HS-5 (cell line): ENCODE measurements at regions not wholly inside any gene's neighbourhood (a gene's known extent, or its start where the extent isn't known, plus 50 kb on each side); places are given as distances from the start of the nearest gene placed in this dataset.

Experiments
- DNase-seq: peaks from one replicate; pipeline ENCODE4 v3.0.0-alpha.2; 2012; ENCODE audit warnings: low read depth

- DNase-seq: no peak
These were observed 372.5 kb downstream of the RNF144A start for GRCh38 chr2:7289697-7290096.

DNA sequence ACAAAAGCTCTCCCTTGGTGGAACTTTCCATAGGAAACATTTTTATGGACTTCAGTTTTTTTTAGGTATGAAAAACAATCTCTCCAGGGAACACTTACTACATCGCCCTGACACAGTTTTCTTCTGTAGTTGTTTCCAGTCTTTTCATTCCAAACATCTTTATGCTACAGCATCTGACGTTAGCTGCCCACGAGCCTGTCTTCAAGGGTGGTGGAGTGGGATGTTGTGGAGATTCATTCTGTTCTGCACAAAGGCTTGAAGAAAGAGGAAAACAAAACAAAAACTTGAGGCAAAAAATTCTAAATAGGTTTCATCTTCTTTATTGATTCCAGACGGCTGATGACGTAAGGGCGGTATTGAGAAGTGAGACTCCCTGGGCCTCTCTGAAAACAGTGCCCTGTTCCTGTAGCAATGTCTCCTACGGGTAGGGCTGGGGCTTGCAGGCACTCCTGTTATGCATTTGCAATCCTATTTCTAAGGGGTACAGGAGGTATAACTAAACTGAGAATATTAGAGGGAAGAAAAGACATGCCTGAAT lies 375.0 kb downstream of the RNF144A start:
- DNase-seq: no peak

GRCh38 chr2:7309582-7309981 lies 392.4 kb downstream of the RNF144A start:
- DNase-seq: no peak

DNA sequence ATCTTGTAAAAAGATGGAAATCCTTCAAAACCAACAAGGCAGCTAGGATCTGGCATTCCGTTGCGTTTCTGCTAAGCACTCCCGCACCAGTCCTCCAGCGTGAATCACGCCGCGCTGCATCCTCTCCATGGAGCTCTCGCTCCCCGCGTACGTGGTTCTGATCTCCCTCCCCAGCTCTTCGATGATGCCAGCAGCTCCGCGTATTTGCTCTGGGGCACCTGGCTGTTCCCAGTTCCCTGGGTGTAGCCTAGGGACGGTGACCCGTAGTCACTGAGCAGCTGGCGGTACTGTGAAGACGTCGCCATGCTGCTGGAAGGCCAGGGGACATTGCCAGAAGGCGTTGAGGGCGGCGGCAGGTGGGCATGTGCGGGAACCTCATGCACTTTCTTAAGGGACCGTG lies 407.5 kb downstream of the RNF144A start:
- DNase-seq: no peak

DNA sequence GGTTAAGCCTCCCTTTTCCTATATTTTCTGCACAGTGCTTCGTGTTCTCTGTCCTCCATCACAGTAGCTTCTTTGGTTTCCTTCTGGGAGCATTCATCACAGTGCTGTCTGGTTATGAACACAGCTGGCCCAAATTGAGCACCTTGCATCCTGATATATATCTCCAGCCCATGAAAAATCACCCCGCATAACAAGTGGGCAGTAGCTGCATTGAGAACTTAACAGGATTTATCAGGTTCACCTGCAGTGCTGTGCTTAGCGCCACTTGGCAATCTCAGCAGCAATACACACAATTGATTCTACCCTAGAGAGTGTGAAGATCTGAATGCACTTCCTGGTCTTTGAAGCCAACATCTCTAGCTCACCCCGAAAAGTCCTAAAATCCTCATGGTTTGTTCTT lies 408.0 kb downstream of the RNF144A start:
- no peak for DNase-seq

GRCh38 chr2:7329465-7329864 lies 412.3 kb downstream of the RNF144A start:
- DNase-seq: no peak

- no peak for DNase-seq
These were observed 416.1 kb downstream of the RNF144A start for GRCh38 chr2:7333189-7333765.

- DNase-seq: no peak
These were observed 416.8 kb downstream of the RNF144A start for GRCh38 chr2:7333960-7334493.

GRCh38 chr2:7338961-7339360 lies 421.7 kb downstream of the RNF144A start:
- no peak for DNase-seq

DNA sequence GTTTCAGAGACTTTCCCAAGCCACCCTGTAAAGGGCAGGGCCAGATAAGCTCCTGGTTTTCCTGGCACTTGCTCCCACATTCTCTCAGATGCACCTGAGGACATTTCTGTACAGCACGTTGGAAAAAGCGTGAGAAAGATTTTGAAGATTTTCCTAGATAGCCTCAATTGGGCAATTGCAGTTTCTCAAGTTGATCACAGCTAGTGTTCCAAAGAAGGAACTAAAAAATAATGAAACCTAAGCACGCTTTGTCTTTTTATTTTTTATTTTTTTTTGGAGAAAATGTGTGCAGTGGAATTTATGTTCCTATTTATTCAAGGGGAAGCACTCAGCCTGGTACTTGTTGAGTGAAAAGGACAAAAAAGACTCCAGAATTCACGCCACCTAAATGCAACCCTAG lies 429.1 kb downstream of the RNF144A start:
- no peak for DNase-seq

DNA sequence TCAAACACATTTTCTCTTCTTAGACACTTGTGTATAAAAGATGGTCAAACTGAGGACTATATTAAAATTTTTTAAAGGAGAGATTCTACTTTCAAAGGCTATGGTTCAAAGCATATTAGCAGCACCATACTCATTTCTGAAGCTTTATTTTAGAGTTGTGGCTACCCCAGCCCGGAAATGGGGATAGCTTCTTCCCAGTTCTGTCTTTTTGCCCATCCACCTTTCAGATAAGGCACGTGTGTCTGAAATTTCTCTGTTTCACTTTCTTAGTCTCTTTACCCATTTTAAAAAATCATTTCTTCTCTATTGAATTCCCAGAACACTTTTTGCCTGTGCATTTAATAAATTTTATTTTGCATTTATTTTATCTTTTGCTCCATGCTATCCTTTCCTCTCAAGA lies 431.5 kb downstream of the RNF144A start:
- DNase-seq: no peak

GRCh38 chr2:7352191-7352590 lies 435.0 kb downstream of the RNF144A start:
- no peak for DNase-seq

DNA sequence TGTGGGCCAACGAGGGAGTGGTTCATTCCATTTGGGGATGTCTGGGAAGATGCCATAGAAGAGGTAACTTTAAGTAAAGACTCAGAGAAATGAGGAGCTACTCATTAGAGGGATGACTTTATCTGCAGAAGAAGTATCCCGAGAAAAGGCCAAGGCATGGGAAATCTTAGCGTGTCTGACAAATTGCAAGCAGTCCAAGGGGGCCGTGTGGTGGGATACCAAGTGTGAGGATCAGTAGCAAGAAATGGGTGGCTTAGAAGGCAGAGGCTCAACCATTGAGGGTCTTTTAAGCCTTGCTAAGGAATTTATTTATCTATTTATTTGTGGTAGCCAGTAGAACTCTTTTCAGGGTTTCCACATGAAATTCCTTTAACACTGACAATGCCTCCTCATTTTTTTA lies 436.4 kb downstream of the RNF144A start:
- DNase-seq: no peak

GRCh38 chr2:7355781-7356180 lies 438.6 kb downstream of the RNF144A start:
- no peak for DNase-seq

GRCh38 chr2:7356909-7357584 lies 439.8 kb downstream of the RNF144A start:
- DNase-seq: no peak

DNA sequence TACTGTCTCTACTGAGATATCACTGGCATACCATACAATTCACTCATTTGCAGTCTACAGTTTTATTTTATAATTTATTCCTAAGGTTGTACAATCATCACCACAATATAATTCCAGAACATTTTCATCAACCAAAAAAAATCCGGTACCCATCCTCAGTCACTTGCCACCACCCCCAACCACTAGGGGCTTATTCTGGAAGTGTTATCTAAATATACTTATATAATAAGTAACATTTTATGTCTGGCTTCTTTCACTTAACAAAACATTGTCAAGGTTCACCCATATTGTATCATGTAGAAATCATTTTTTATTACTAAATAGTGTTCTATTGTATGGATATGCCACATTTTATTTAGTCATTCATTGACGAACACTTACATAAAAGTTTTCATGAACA lies 440.8 kb downstream of the RNF144A start:
- no peak for DNase-seq

DNA sequence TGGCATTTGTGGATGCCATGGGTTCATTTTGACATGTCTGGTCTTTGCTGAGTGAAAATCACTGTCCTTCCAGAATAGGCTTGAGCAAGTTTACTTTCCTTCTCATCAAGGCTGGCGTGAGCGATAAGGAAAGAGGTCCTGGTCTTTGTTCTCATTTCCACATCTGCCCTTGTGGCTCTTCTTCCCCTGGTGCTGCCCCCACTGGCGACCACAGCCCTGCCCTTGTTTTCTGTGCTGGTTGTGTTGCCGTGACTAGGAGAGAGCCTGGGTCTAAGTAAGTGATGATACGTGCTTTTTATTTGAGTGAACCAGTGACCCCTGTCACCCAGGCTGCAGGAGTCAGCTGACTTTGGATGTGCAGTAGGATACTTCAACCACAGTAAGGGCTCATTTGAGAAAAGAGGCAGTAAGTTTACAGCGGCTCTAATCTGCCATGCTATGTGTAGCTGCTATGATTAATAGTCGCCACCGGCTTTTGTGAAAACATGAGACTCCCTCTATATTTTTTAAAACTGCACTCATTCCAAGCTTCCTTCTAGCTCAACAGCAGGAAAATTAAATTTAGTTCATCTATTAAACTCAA lies 441.7 kb downstream of the RNF144A start:
- no peak for DNase-seq

GRCh38 chr2:7363906-7364305 lies 446.7 kb downstream of the RNF144A start:
- DNase-seq: no peak

GRCh38 chr2:7368211-7368610 lies 451.0 kb downstream of the RNF144A start:
- no peak for DNase-seq

- DNase-seq: no peak
These were observed 455.9 kb downstream of the RNF144A start for GRCh38 chr2:7373156-7373555.

DNA sequence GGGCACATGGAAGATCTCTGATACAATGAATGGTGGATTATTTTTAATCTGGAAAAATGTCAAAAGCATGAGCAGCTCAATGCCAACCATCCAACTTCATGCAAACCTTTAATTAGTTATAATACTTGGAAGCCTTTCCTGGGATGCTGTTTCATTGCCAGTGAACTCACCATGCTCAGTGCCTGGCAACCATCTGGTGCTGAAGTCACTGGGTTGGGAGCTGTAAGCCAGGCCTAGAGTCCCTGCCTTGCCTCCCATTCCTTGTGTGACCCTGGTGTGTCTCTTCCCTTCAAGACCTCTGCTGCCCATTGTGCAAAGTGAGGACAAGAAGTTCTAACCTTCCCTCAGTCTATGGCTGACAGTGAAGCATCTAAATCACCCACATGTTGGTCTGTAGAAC lies 458.7 kb downstream of the RNF144A start:
- DNase-seq: no peak

DNA sequence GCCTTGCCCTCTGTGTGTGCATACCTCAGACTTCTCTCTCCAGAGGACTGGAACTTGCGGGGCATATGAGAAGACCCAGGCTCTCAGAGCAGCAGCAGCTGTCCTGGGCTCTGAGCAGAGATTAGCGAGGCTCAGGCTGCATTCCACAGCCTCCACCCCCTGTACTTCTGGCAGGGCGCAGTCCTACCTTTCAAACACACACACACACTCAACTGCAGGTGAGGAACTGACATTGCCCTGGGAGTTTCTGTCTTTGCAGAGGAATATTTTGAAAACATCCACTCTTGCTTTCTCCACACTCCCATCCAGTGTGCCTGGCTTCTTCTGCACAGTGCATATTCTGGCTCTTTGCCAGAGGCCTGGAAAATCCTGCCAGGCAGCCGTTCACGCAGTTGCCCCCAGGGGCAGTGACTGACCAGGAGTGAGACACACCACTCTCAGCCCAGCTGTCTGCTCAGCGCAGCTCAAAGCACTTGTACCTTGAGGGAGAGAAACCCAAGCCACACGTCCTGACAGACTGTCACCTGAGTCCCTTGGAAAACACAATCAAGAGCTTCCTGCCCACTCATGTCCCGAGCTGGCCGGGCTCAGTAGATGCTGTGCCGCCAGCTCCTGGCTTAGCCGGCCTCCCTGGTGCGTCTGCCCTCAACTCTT lies 460.8 kb downstream of the RNF144A start:
- no peak for DNase-seq

- DNase-seq: no peak
These were observed 461.4 kb downstream of the RNF144A start for GRCh38 chr2:7378591-7378990.
